ENCODE measurements at regions not wholly inside any gene's neighbourhood (a gene's known extent, or its start where the extent isn't known, plus 50 kb on each side); places are given as distances from the start of the nearest gene placed in this dataset.

GRCh38 chr5:74452856-74453255 is 187.7 kb downstream of the ENC1 start:
- Histone ChIP-seq H3F3A (ENCODE audit: low read depth) (no peaks in the 10 kb centered on the region), H4K20me1 (ENCODE audit: insufficient read depth, low read length, poor library complexity, severe bottlenecking) (no peaks in the 10 kb centered on the region), H3K9ac (ENCODE audit: low read depth, low read length, poor library complexity, severe bottlenecking) (no peak overlapping the region), H3K4me2 (ENCODE audit: low read depth, low read length, poor library complexity, severe bottlenecking) (no peak overlapping the region), H3K36me3 (ENCODE audit: insufficient read depth, low read length) (no peaks in the 10 kb centered on the region), H2AFZ (ENCODE audit: low read length) (peak overlapping the region; percentile 87), H3K9me2 (replicated peaks; ENCODE audit: low read depth, low read length) (no peaks in the 10 kb centered on the region), H3K9me3 (ENCODE audit: insufficient read depth, low read depth, low read length) (no peaks in the 10 kb centered on the region), H3K27me3 (ENCODE audit: insufficient read depth, low read length, poor library complexity, severe bottlenecking) (no peaks in the 10 kb centered on the region), H3K79me2 (ENCODE audit: insufficient read depth, low read length) (no peaks in the 10 kb centered on the region), H3K4me3 (ENCODE audit: low read length, poor library complexity, severe bottlenecking) (no peak overlapping the region), H3K4me1 (ENCODE audit: insufficient read depth, low read length, poor library complexity, severe bottlenecking) (peaks cover 15% of the 10 kb centered on the region)
- TF ChIP-seq CTCF (conservative IDR thresholded peaks at IDR 0.05; ENCODE audit: low read length) = no peak
- TF ChIP-seq EZH2phosphoT487 (IDR thresholded peaks at IDR 0.05; ENCODE audit: borderline replicate concordance) = no peak

GRCh38 chr5:74450095-74450494 is 190.4 kb downstream of the ENC1 start:
- Histone ChIP-seq H3K9ac (ENCODE audit: low read depth, low read length, poor library complexity, severe bottlenecking) (no peak overlapping the region), H2AFZ (ENCODE audit: low read length) (no peak overlapping the region), H3K79me2 (ENCODE audit: insufficient read depth, low read length) (no peaks in the 10 kb centered on the region), H3K36me3 (ENCODE audit: insufficient read depth, low read length) (no peaks in the 10 kb centered on the region), H3K4me3 (ENCODE audit: low read length, poor library complexity, severe bottlenecking) (no peak overlapping the region), H3K4me2 (ENCODE audit: low read depth, low read length, poor library complexity, severe bottlenecking) (no peak overlapping the region), H3F3A (ENCODE audit: low read depth) (no peaks in the 10 kb centered on the region), H4K20me1 (ENCODE audit: insufficient read depth, low read length, poor library complexity, severe bottlenecking) (no peaks in the 10 kb centered on the region), H3K9me2 (replicated peaks; ENCODE audit: low read depth, low read length) (no peaks in the 10 kb centered on the region), H3K27me3 (ENCODE audit: insufficient read depth, low read length, poor library complexity, severe bottlenecking) (no peaks in the 10 kb centered on the region), H3K9me3 (ENCODE audit: insufficient read depth, low read depth, low read length) (no peaks in the 10 kb centered on the region), H3K4me1 (ENCODE audit: insufficient read depth, low read length, poor library complexity, severe bottlenecking) (peaks cover 15% of the 10 kb centered on the region)
- no peak for TF ChIP-seq EZH2phosphoT487 (IDR thresholded peaks at IDR 0.05; ENCODE audit: borderline replicate concordance)
- TF ChIP-seq CTCF (conservative IDR thresholded peaks at IDR 0.05; ENCODE audit: low read length) = no peak

- no peaks in the 10 kb centered on the region for H4K20me1 ChIP-seq (ENCODE audit: insufficient read depth, low read length, poor library complexity, severe bottlenecking)
- no peak for TF ChIP-seq CTCF (conservative IDR thresholded peaks at IDR 0.05; ENCODE audit: low read length)
- TF ChIP-seq EZH2phosphoT487 (IDR thresholded peaks at IDR 0.05; ENCODE audit: borderline replicate concordance) = no peak
- no peak overlapping the region for H2AFZ ChIP-seq (ENCODE audit: low read length)
- no peaks in the 10 kb centered on the region for H3K36me3 ChIP-seq (ENCODE audit: insufficient read depth, low read length)
- H3K9me2 ChIP-seq (replicated peaks; ENCODE audit: low read depth, low read length) = no peaks in the 10 kb centered on the region
- H3K9ac ChIP-seq (ENCODE audit: low read depth, low read length, poor library complexity, severe bottlenecking) = no peak overlapping the region
- H3K4me3 ChIP-seq (ENCODE audit: low read length, poor library complexity, severe bottlenecking) = no peak overlapping the region
- H3K79me2 ChIP-seq (ENCODE audit: insufficient read depth, low read length) = no peaks in the 10 kb centered on the region
- no peaks in the 10 kb centered on the region for H3F3A ChIP-seq (ENCODE audit: low read depth)
- no peaks in the 10 kb centered on the region for H3K27me3 ChIP-seq (ENCODE audit: insufficient read depth, low read length, poor library complexity, severe bottlenecking)
- H3K4me1 ChIP-seq (ENCODE audit: insufficient read depth, low read length, poor library complexity, severe bottlenecking) = peaks cover 9% of the 10 kb centered on the region
- H3K4me2 ChIP-seq (ENCODE audit: low read depth, low read length, poor library complexity, severe bottlenecking) = no peak overlapping the region
- no peaks in the 10 kb centered on the region for H3K9me3 ChIP-seq (ENCODE audit: insufficient read depth, low read depth, low read length)
Observed at GRCh38 chr5:74446725-74447241, 193.7 kb downstream of the ENC1 start.

All from Loucy (cell line).